ENCODE measurements at regions not wholly inside any gene's neighbourhood (a gene's known extent, or its start where the extent isn't known, plus 50 kb on each side); places are given as distances from the start of the nearest gene placed in this dataset.

DNA sequence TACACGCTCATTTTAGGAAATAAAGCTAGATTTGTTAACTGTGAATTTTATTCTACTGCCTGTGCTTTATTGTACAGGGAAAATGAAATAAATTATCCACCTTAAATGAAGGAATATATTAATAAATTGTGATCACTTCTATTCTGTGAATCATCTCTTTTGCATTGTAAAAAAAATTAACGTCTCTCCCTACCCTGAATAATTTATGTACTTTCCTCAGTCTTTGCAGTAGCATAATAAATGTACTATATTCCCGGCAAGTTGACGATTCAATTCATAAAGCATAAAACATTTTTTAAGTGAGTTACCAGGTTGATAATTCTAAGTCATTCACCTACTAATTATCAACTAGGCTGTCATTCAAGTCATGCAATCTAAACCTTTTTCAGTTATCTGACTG, 1425.3 kb upstream of the CDH9 start:
- ATAC-seq (no peak), DNase-seq (no peak)
- no peak overlapping the region for H3K4me3 Mint-ChIP-seq
- ChIA-PET CTCF (no interaction called here), POLR2A (no interaction called here)
- intact Hi-C loops (cut with micrococcal nuclease): no loop called here
- no peaks in the 10 kb centered on the region for H3K27me3 Mint-ChIP-seq
- H3K36me3 Mint-ChIP-seq (ENCODE audit: low read depth): no peaks in the 10 kb centered on the region
- no peaks in the 10 kb centered on the region for H3K4me1 Mint-ChIP-seq (ENCODE audit: low read depth)
- H3K9me3 Mint-ChIP-seq: peaks cover 7% of the 10 kb centered on the region
- no peak overlapping the region for H3K27ac Mint-ChIP-seq
- TF ChIP-seq, protein P1, sequence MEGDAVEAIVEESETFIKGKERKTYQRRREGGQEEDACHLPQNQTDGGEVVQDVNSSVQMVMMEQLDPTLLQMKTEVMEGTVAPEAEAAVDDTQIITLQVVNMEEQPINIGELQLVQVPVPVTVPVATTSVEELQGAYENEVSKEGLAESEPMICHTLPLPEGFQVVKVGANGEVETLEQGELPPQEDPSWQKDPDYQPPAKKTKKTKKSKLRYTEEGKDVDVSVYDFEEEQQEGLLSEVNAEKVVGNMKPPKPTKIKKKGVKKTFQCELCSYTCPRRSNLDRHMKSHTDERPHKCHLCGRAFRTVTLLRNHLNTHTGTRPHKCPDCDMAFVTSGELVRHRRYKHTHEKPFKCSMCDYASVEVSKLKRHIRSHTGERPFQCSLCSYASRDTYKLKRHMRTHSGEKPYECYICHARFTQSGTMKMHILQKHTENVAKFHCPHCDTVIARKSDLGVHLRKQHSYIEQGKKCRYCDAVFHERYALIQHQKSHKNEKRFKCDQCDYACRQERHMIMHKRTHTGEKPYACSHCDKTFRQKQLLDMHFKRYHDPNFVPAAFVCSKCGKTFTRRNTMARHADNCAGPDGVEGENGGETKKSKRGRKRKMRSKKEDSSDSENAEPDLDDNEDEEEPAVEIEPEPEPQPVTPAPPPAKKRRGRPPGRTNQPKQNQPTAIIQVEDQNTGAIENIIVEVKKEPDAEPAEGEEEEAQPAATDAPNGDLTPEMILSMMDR (IDR thresholded peaks at IDR 0.05): no peak

DNA sequence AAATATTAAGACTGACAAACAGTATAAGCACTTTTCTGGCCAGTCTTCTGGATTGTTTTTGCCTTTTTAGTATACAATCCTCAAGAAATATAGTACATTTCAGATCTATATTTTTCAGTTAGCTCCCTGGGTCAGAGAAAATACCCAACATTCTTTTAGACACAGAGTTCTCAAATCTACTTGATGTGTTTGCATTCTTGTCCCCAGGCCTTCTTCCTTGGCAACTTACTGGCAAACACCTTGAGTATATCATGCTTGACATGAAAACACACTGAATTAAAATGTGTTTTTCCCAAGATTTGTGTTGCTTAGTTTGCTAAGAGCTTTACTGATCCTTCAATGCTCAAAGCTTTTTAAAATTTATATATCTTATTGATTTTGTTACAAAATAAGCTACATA, 1413.1 kb upstream of the CDH9 start:
- Mint-ChIP-seq H3K27me3 (no peaks in the 10 kb centered on the region), H3K4me1 (ENCODE audit: low read depth) (no peaks in the 10 kb centered on the region), H3K27ac (no peak overlapping the region), H3K36me3 (ENCODE audit: low read depth) (no peaks in the 10 kb centered on the region), H3K4me3 (no peak overlapping the region), H3K9me3 (peaks cover 19% of the 10 kb centered on the region)
- ATAC-seq (no peak), DNase-seq (no peak)
- intact Hi-C loops (cut with micrococcal nuclease): no loop called here
- TF ChIP-seq, protein P1 (IDR thresholded peaks at IDR 0.05): no peak
- POLR2A ChIA-PET: no interaction called here
- CTCF ChIA-PET: no interaction called here

DNA sequence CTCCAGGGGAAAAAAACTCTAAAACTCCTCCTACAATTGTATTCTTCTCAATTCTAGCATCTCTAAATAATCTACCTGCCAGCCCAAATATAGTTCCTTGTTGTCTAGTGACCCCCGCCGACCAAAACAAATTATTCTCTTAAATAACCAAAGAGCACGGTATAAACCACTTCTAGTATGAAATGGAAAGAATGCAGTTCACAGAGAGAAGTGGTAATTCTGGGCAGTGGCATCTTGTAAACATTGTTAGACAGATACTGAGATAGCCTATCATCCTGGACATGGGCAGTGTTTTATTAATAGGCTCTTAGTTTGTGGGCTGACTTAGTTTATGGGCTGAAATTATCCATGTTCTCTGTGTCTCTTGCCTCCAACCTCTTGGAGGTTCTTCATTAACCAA, 1412.6 kb upstream of the CDH9 start:
- ChIA-PET CTCF (no interaction called here), POLR2A (no interaction called here)
- DNase-seq (no peak), ATAC-seq (no peak)
- no peak overlapping the region for H3K27ac Mint-ChIP-seq
- H3K9me3 Mint-ChIP-seq: peaks cover 19% of the 10 kb centered on the region
- no peak overlapping the region for H3K4me3 Mint-ChIP-seq
- TF ChIP-seq, protein P1 (IDR thresholded peaks at IDR 0.05): no peak
- no peaks in the 10 kb centered on the region for H3K27me3 Mint-ChIP-seq
- H3K36me3 Mint-ChIP-seq (ENCODE audit: low read depth): no peaks in the 10 kb centered on the region
- no peaks in the 10 kb centered on the region for H3K4me1 Mint-ChIP-seq (ENCODE audit: low read depth)
- intact Hi-C loops (cut with micrococcal nuclease): no loop called here

DNA sequence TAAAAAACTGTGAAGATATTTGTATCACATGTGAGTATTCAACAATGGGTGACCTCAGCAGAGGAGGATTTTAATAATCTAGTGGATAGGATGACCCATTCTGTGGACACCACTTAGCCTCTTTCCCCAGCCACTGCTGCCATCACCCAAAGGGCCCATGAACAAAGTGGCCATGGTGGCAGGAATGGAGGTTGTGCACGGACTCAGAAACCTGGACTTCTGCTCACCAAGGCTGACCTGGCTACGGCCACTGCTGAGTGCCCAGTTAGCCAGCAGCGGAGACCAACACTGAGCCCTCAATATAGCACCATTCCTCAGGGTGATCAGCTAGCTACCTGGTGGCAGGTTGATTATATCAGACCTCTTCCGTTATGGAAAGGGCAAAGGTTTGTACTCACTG, 1410.4 kb upstream of the CDH9 start:
- Mint-ChIP-seq H3K4me1 (ENCODE audit: low read depth) (no peaks in the 10 kb centered on the region), H3K36me3 (ENCODE audit: low read depth) (no peaks in the 10 kb centered on the region), H3K27me3 (no peaks in the 10 kb centered on the region), H3K4me3 (no peak overlapping the region), H3K27ac (no peak overlapping the region), H3K9me3 (peaks cover 27% of the 10 kb centered on the region)
- ATAC-seq (no peak), DNase-seq (no peak)
- intact Hi-C loops (cut with micrococcal nuclease): no loop called here
- ChIA-PET CTCF (no interaction called here), POLR2A (no interaction called here)
- TF ChIP-seq, protein P1 (IDR thresholded peaks at IDR 0.05): no peak

DNA sequence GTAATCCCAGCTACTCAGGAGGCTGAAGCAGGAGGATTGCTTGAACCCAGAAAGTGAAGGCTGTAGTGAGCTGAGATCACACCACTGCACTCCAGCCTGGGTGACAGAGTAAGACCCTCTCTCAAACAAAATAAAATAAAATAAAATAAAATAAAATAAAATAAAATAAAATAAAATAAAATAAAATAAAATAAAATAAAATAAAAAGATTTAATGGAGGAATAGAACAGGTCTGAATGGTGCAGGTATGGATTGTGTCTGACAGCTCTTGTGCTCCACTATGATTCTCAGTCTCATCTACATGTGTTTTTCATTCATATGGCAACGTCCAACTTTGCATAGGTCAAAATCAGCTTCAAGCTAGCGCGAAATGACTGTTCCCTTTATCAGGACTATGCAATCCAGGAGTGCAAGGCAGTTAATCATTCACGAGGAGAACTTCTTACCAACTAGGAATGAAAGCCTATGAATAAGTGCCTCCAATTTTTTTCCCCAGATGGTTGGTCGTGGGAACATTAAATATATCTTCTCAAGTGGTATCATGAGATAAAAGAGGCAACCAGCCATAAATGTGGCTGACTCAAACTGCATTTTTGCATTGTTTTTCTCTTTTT, 1392.3 kb upstream of the CDH9 start:
- TF ChIP-seq, protein P1 (IDR thresholded peaks at IDR 0.05): no peak
- no peak for ATAC-seq
- Mint-ChIP-seq H3K9me3 (peaks cover 16% of the 10 kb centered on the region), H3K27me3 (no peaks in the 10 kb centered on the region), H3K4me1 (ENCODE audit: low read depth) (no peaks in the 10 kb centered on the region), H3K4me3 (no peak overlapping the region), H3K36me3 (ENCODE audit: low read depth) (no peaks in the 10 kb centered on the region), H3K27ac (no peak overlapping the region)
- no peak for DNase-seq
- intact Hi-C loops (cut with micrococcal nuclease): no loop called here
- POLR2A ChIA-PET: no interaction called here
- CTCF ChIA-PET: no interaction called here
